ENCODE measurements at regions not wholly inside any gene's neighbourhood (a gene's known extent, or its start where the extent isn't known, plus 50 kb on each side); places are given as distances from the start of the nearest gene placed in this dataset.
"Not testable (repeated sequence)": the region's sequence is repeated elsewhere in the genome, so short reads cannot be mapped to it uniquely, and the experiment has no call there.

DNA sequence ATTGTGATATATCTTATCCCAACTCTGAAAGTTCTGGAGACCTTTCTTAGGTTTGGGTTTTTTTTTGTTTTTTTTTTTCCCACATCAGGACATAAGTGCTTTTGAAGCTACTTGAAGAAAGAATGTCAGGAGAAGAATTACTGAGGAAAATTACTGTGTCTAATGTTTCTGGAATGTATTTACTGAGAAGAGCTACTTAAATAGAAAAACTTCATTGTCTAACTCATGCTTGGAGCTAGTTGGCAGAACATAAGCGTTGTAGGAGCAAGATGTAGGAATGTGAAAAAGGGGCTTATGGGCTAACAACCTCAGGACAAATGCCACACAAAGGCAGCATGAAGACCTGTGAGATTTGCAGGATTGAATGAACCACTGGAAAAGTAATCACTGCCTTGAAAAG lies 166.6 kb upstream of the GLRA2 start:
- no peak for DNase-seq
- H3K36me3 Mint-ChIP-seq, result no peaks in the 10 kb centered on the region
- no peaks in the 10 kb centered on the region for H3K9me3 Mint-ChIP-seq
- no peak overlapping the region for H3K4me3 Mint-ChIP-seq
- no peaks in the 10 kb centered on the region for H3K27me3 Mint-ChIP-seq
- H3K27ac Mint-ChIP-seq, result no peak overlapping the region
- CTCF ChIA-PET, result no interaction called here
- H3K4me1 Mint-ChIP-seq, result no peaks in the 10 kb centered on the region

DNA sequence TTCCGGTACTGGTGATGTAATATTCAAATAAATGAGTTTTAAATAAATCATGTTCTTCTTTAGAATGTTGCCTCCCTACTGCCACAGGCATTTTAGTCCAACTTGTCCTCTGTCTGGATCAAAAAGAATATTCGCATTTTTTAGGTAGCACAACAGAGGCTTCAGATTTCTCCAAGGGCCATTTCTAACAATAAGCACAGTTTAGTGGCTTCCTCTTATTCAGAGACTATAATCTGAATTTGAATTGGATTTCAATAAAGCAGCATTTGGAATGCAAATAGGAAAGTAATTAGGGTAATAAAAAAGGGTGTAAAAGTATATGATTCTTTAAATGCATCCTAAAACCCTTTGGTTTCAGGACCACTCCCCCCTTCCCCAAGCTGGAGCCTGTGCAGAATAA lies 167.9 kb upstream of the GLRA2 start:
- Mint-ChIP-seq H3K4me3 (no peak overlapping the region), H3K36me3 (no peaks in the 10 kb centered on the region), H3K27ac (no peak overlapping the region), H3K4me1 (no peaks in the 10 kb centered on the region), H3K27me3 (no peaks in the 10 kb centered on the region), H3K9me3 (no peaks in the 10 kb centered on the region)
- DNase-seq, result no peak
- CTCF ChIA-PET, result no interaction called here

DNA sequence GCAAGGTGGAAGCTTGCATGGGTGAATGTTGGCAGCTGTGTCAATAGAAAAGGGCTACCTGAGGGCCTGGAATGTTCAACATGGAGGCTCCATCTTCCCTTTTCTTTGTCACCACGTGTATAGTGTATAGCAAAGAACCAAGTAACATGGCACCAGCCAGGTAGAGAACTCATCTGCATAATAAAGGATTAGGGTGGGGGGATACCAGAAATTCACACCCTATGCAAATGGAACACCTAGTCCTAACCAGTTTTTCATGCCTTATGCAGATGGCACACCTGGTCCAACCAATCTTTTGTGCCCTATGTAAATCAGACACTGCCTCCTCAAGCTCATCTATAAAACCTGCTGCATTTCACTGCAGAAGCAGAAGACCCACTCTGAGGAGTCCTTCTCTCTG lies 169.6 kb upstream of the GLRA2 start:
- CTCF ChIA-PET, result no interaction called here
- DNase-seq, result no peak

DNA sequence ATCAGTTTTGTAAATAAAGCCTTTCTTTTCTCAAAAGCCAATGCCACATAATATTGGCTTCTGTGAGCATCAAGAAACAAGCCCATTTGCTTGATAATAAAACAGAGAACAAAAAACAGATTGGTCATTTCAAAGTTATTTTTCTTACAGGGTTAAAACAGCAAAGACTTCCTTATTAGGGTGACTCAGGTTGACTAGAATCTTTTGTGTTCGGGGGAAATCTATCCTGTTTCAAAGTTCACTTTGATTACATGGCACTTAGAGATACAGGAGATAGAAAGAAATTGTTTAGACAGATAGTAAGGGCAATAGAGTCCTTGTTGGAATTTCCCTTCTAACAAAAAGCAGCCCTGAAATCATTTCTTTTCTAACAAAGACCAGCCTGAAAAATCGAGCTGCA lies 170.0 kb upstream of the GLRA2 start:
- CTCF ChIA-PET, result no interaction called here
- no peaks in the 10 kb centered on the region for H3K27me3 Mint-ChIP-seq
- H3K4me3 Mint-ChIP-seq, result no peak overlapping the region
- DNase-seq, result no peak
- H3K4me1 Mint-ChIP-seq, result no peaks in the 10 kb centered on the region
- H3K36me3 Mint-ChIP-seq, result no peaks in the 10 kb centered on the region
- no peaks in the 10 kb centered on the region for H3K9me3 Mint-ChIP-seq
- H3K27ac Mint-ChIP-seq, result no peak overlapping the region

More for the DNA sequence above, 169.6 kb upstream of the GLRA2 start:
- Mint-ChIP-seq H3K36me3 (no peaks in the 10 kb centered on the region), H3K27me3 (no peaks in the 10 kb centered on the region), H3K9me3 (no peaks in the 10 kb centered on the region), H3K27ac (no peak overlapping the region), H3K4me1 (no peaks in the 10 kb centered on the region), H3K4me3 (no peak overlapping the region)

DNA sequence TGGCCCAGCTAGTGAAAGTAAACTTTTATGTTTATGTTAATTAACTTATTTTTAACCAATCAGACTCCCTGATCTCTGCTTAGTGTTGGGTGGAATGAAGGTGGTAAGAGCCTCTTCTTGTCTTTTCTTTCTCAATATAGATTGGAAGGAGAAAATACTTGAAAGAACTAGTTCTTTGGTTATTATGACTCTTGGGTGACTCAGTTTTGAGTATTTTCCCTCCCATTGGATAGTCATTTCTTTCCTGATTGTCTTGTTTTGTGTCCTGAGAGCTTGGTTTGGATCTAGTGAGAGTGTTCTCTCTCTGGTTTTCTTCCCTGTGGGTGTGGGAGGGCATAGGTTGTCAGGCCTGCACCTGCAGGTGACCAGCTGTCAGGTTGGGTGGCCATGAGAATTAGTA lies 172.0 kb upstream of the GLRA2 start:
- DNase-seq, result no peak
- no peaks in the 10 kb centered on the region for H3K36me3 Mint-ChIP-seq
- H3K27ac Mint-ChIP-seq, result no peak overlapping the region
- no peak overlapping the region for H3K4me3 Mint-ChIP-seq
- H3K9me3 Mint-ChIP-seq, result no peaks in the 10 kb centered on the region
- H3K27me3 Mint-ChIP-seq, result no peaks in the 10 kb centered on the region
- H3K4me1 Mint-ChIP-seq, result no peaks in the 10 kb centered on the region
- CTCF ChIA-PET, result no interaction called here

DNA sequence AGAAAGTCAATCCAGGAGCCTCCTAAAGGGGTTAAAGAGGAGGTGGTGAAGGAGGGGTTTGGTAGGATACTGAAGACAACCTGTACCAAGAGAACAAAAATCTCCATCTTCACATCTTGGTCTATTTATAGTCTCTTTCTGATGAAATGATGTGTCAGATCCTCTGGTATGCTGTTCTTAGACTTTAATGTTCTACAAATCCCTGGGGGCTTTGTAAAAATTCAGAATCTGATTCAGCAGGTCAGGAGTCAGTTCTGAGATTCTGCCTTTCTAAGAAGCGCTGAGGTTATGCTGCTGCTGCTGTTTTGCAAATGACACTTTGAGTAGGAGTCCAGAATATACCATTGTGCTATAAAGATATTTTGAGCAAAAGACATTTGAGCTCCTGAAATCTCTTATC lies 172.9 kb upstream of the GLRA2 start:
- no peak for DNase-seq
- CTCF ChIA-PET, result no interaction called here
- no peak overlapping the region for H3K4me3 Mint-ChIP-seq
- no peaks in the 10 kb centered on the region for H3K9me3 Mint-ChIP-seq
- no peaks in the 10 kb centered on the region for H3K36me3 Mint-ChIP-seq
- no peaks in the 10 kb centered on the region for H3K4me1 Mint-ChIP-seq
- no peaks in the 10 kb centered on the region for H3K27me3 Mint-ChIP-seq
- H3K27ac Mint-ChIP-seq, result no peak overlapping the region

DNA sequence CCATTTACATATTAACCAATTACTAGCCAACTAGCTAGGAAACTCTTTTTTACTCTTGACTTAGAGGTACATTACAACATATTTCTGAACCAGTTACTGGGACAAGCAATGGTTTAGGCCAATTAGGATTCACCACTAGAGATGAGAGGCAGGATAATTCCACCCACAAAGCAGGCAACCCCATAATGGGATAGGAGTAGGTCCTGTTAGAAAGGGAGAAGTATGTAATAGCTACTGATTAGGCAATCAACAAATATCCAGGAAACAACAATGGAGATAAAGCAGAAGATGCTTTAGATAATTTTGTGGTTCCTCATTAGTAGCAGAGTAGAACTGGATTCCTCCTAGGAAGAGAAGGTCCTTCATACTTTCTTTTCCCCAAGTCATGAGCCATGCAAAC lies 173.8 kb upstream of the GLRA2 start:
- H3K27ac Mint-ChIP-seq, result no peak overlapping the region
- no peak for DNase-seq
- H3K4me3 Mint-ChIP-seq, result no peak overlapping the region
- H3K27me3 Mint-ChIP-seq, result no peaks in the 10 kb centered on the region
- no peaks in the 10 kb centered on the region for H3K9me3 Mint-ChIP-seq
- no peaks in the 10 kb centered on the region for H3K36me3 Mint-ChIP-seq
- CTCF ChIA-PET, result no interaction called here
- H3K4me1 Mint-ChIP-seq, result no peaks in the 10 kb centered on the region

DNA sequence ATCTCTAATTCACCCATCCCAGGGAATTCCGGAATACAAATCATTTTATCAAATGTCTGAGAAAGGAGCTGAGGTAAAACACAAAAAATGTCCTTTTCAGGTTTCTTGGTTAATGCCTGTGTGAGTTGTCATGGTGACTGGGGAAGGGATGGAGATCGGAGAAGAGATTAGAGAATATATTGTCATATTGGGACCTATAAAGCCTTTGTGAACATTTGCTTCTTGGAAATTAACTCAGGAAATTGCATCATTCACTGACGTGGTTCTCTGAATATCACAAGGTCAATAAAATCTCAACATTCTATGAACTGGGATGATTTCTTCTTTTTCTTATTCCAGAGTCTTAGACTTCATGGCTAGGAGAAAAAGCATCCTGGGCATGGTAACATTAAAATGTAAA lies 174.8 kb upstream of the GLRA2 start:
- no peaks in the 10 kb centered on the region for H3K36me3 Mint-ChIP-seq
- H3K9me3 Mint-ChIP-seq, result no peaks in the 10 kb centered on the region
- H3K27me3 Mint-ChIP-seq, result no peaks in the 10 kb centered on the region
- DNase-seq, result no peak
- no peaks in the 10 kb centered on the region for H3K4me1 Mint-ChIP-seq
- no peak overlapping the region for H3K4me3 Mint-ChIP-seq
- H3K27ac Mint-ChIP-seq, result no peak overlapping the region
- CTCF ChIA-PET, result no interaction called here

DNA sequence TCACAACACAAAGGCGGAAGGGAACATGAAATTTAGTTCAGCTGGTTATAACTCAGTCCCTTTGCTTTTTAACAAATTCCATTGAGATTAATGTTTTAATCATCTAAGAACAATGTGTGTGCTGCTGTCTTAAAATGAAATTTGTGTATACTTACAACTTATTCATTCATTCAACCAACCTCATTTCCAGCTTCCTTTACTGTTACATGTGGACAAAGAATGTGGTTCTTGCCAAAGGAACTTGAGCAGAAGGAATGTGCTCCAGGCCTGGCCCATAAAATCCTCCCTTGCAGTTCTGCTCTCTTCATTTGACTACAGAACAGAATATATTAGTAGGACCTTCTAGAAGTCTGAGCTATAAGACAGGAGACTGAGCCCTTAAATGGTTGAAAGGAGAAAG lies 176.8 kb upstream of the GLRA2 start:
- H3K4me3 Mint-ChIP-seq, result no peak overlapping the region
- CTCF ChIA-PET, result no interaction called here
- H3K4me1 Mint-ChIP-seq, result no peaks in the 10 kb centered on the region
- no peaks in the 10 kb centered on the region for H3K27me3 Mint-ChIP-seq
- no peaks in the 10 kb centered on the region for H3K9me3 Mint-ChIP-seq
- H3K27ac Mint-ChIP-seq, result no peak overlapping the region
- no peaks in the 10 kb centered on the region for H3K36me3 Mint-ChIP-seq
- DNase-seq, result no peak

DNA sequence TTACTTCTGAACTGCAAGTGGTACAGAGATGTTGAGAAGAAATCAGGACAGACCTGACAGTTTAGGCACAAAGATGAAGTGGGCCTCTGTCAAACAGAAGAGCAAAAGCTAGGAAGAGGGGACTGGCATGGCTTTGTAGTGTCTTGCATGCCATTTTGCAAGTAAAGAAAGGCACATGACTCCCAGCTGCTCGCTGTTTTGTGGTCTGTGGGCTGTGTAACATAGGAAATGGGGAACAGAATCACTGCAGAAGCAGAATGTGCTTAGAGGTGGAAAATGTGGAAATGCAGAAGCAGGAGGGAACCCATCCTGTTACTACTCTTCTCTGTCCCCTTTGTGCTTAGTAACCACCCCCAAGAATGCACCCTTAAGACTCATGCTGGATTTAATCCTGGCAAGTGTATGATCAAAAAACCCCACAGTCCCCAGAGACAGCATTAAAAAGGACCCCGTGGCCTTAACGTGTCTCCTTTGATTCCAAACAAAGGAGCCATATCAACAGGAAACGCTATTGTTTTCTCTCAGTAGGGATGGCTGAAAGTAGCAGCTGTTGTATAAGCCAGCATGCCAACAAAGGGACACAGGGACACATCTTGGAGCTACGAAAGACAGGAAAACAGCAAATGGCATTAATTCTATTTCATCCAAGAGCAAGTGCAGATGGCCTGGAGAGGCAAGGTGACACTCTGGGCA lies 177.6 kb upstream of the GLRA2 start:
- H3K27me3 Mint-ChIP-seq, result no peaks in the 10 kb centered on the region
- H3K9me3 Mint-ChIP-seq, result no peaks in the 10 kb centered on the region
- CTCF ChIA-PET, result no interaction called here
- no peaks in the 10 kb centered on the region for H3K36me3 Mint-ChIP-seq
- H3K4me3 Mint-ChIP-seq, result no peak overlapping the region
- DNase-seq, result no peak
- H3K27ac Mint-ChIP-seq, result no peak overlapping the region
- H3K4me1 Mint-ChIP-seq, result no peaks in the 10 kb centered on the region

DNA sequence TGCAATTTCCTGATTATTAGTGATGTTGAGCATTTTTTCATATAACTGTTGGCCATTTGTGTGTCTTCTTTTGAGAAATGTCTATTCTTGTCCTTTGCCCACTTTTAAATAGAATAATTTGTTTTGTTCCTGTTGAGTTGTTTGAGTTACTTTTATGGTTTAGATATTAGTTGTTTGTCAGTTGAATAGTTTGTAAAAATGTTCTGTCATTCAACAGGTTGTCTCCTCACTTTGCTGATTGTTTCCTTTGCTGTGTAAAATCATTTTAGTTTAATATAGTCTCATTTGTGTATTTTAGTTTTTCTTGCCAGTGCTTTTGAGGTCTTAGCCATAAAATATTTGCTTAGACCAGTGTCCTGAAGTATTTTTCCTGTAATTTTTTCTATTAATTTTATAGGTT lies 181.8 kb upstream of the GLRA2 start:
- H3K4me3 Mint-ChIP-seq, result no peak overlapping the region
- H3K27me3 Mint-ChIP-seq, result no peaks in the 10 kb centered on the region
- H3K27ac Mint-ChIP-seq, result no peak overlapping the region
- H3K36me3 Mint-ChIP-seq, result no peaks in the 10 kb centered on the region
- no peak for DNase-seq
- peaks cover 3% of the 10 kb centered on the region for H3K9me3 Mint-ChIP-seq
- CTCF ChIA-PET, result no interaction called here
- no peaks in the 10 kb centered on the region for H3K4me1 Mint-ChIP-seq

DNA sequence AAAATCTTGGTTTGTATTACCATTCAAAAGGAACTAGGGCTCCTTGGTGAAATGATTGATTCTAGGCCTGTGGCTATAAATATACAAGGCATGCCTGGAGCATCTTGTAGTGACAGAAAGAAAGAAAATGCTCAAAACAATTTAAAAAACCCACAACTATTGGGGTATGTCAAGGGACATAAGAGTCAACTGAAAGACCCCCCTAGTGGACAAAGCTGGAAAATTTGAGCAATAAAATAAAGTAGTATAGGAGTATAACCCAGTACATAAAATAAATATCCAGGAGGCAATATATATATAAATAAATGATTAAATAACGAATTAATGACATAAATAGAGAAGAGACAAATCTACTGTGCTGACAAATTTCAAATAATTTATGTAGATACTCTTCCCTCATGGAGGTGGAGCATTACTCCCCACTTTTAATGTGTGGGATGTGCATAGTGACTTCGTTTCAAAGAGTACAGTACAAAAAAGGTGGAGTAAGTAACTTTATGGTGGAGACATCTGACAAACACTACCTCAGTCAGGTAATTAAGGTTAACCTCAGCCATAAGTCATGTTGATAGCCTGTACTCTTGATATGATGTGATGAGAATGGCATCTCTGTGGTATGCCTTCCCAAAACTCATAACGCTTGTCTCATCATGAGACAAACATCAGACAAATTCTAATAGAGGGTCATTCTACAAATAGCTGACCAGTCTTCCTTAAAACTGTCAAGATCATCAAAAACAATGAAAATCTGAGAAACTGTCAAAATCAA lies 185.0 kb upstream of the GLRA2 start:
- H3K27ac Mint-ChIP-seq, result no peak overlapping the region
- H3K9me3 Mint-ChIP-seq, result peaks cover 3% of the 10 kb centered on the region
- no peak overlapping the region for H3K4me3 Mint-ChIP-seq
- no peaks in the 10 kb centered on the region for H3K4me1 Mint-ChIP-seq
- H3K27me3 Mint-ChIP-seq, result no peaks in the 10 kb centered on the region
- DNase-seq, result no peak
- CTCF ChIA-PET, result no interaction called here
- no peaks in the 10 kb centered on the region for H3K36me3 Mint-ChIP-seq

DNA sequence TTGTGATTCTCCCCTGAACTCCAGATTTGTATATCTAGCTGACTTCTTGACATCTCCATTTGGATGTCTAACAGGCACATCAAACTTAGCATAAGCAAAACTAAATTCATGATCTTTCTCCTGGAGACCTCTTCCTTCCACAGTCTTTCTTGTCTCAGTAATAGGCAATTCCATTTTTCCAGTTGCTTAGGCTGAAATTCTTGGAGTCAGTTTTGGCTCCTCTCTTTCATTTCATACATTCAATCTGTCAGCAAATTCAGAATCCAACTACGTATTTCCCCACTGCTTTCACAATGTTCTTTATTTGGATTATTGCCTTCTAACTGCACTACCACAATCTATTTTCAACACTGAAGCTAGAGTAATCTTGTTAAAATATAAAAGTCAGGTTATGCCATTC lies 219.9 kb upstream of the GLRA2 start:
- H3K36me3 Mint-ChIP-seq, result no peaks in the 10 kb centered on the region
- CTCF ChIA-PET, result no interaction called here
- no peaks in the 10 kb centered on the region for H3K9me3 Mint-ChIP-seq
- H3K4me3 Mint-ChIP-seq, result no peak overlapping the region
- no peak for DNase-seq
- H3K27ac Mint-ChIP-seq, result no peak overlapping the region
- no peaks in the 10 kb centered on the region for H3K27me3 Mint-ChIP-seq
- no peaks in the 10 kb centered on the region for H3K4me1 Mint-ChIP-seq

DNA sequence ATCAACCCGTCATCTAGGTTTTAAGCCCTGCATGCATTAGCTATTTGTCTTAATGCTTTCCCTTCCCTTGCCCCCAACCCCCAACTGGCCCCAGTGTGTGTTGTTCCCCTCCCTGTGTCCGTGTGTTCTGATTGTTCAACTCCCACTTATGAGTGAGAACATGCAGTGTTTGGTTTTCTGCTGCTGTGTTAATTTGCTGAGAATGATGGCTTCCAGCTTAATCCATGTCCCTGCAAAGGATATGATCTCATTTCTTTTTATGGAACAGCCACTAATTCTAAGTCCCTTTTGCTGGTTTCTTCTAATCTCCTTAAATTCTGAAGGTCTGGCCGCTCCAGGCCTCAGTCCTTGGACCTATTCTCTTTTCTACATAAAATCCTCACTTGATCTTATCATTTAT lies 220.4 kb upstream of the GLRA2 start:
- H3K4me1 Mint-ChIP-seq, CTCF ChIA-PET, H3K27me3 Mint-ChIP-seq, DNase-seq, H3K27ac Mint-ChIP-seq, H3K36me3 Mint-ChIP-seq, H3K4me3 Mint-ChIP-seq, H3K9me3 Mint-ChIP-seq: not testable (repeated sequence)

DNA sequence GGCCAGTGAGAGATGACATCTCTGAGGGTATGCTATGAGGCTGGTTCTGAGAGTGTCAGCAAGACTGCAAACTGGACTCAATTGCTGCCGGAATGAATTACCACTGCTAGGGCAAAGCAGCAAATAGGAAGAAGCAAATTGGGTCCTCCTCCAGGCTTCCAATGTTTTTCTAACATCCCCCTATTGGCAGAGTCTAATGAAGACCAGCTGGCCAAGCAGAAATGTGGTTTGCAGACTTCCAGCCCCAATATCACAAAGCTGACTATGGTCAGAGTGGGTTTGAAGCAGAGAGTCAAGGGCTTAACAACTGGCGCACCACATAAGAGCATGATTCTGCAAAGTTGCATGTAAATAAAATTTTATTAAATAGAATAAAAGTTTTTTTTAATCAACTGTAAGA lies 225.4 kb upstream of the GLRA2 start:
- no peak overlapping the region for H3K27ac Mint-ChIP-seq
- no peak for DNase-seq
- CTCF ChIA-PET, result no interaction called here
- no peaks in the 10 kb centered on the region for H3K4me1 Mint-ChIP-seq
- H3K36me3 Mint-ChIP-seq, result no peaks in the 10 kb centered on the region
- H3K4me3 Mint-ChIP-seq, result no peak overlapping the region
- H3K27me3 Mint-ChIP-seq, result no peaks in the 10 kb centered on the region
- H3K9me3 Mint-ChIP-seq, result no peaks in the 10 kb centered on the region
